ENCODE measurements at regions not wholly inside any gene's neighbourhood (a gene's known extent, or its start where the extent isn't known, plus 50 kb on each side); places are given as distances from the start of the nearest gene placed in this dataset.

DNA sequence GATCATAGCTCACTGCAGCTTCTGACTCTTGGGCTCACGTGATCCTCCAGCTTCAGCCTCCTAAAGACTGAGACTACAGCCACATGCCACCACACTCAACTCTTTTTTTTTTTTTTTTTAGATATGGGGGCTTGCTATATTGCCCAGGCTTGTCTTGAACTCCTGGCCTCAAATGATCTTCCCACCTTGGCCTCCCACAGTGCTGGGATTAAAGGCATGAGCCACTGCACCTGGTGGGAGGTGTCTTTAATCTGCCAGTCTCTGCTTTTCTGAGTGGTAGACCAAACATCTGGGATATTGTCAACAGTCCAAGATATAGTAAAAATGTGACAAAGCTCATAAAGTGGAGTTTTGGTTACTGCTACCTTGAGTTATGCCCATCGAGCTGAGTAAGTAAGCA lies 104.9 kb upstream of the FOXP2 start:
- H3K4me3 ChIP-seq (ENCODE audit: low read depth, low read length) = no peak overlapping the region
- DNase-seq (ENCODE audit: low read depth) = no peak
- TF ChIP-seq, protein P1, sequence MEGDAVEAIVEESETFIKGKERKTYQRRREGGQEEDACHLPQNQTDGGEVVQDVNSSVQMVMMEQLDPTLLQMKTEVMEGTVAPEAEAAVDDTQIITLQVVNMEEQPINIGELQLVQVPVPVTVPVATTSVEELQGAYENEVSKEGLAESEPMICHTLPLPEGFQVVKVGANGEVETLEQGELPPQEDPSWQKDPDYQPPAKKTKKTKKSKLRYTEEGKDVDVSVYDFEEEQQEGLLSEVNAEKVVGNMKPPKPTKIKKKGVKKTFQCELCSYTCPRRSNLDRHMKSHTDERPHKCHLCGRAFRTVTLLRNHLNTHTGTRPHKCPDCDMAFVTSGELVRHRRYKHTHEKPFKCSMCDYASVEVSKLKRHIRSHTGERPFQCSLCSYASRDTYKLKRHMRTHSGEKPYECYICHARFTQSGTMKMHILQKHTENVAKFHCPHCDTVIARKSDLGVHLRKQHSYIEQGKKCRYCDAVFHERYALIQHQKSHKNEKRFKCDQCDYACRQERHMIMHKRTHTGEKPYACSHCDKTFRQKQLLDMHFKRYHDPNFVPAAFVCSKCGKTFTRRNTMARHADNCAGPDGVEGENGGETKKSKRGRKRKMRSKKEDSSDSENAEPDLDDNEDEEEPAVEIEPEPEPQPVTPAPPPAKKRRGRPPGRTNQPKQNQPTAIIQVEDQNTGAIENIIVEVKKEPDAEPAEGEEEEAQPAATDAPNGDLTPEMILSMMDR (conservative IDR thresholded peaks at IDR 0.05; ENCODE audit: low read depth, low read length) = no peak

DNA sequence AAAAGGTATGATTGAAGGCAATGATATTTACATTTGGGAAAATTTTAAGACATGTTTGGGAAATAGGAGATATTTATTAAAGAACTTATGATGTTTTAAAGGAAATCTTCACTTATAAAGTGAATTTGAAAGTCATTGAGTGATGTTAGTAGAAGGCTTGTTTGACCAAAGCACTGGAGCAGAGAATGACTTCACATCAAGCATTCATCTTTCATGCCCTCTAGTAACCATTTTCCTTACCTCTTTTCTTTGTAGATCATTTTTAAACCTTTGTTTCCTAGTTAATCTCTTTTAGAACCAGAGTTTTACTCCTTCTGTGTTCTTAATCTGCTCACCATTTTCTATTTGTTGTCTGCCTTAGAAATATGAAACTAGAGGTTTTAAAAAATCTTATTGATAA lies 111.3 kb upstream of the FOXP2 start:
- no peak overlapping the region for H3K4me3 ChIP-seq (ENCODE audit: low read depth, low read length)
- peak; percentile 50 for DNase-seq (ENCODE audit: low read depth)
- TF ChIP-seq, protein P1 (conservative IDR thresholded peaks at IDR 0.05; ENCODE audit: low read depth, low read length) = no peak

DNA sequence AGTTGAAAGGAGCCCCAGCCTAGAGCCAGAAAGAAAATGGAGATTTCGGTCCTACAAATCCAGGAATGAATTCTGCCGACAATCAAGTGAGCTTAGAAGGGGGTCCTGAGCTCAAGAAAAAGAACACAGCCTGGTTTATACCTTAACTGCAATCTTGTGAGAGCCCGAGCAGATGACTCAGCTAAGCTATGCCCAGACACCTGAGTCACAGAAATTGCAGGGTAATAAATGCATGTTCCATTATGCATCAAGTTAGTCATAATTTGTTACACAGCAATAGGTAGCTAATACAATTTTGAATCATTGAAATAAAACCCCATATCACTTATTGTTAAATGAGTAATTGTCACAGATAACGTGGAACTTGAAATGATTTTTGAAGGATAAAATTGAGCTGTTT lies 111.8 kb upstream of the FOXP2 start:
- no peak overlapping the region for H3K4me3 ChIP-seq (ENCODE audit: low read depth, low read length)
- DNase-seq (ENCODE audit: low read depth) = peak; percentile 62
- TF ChIP-seq, protein P1 (conservative IDR thresholded peaks at IDR 0.05; ENCODE audit: low read depth, low read length) = no peak

DNA sequence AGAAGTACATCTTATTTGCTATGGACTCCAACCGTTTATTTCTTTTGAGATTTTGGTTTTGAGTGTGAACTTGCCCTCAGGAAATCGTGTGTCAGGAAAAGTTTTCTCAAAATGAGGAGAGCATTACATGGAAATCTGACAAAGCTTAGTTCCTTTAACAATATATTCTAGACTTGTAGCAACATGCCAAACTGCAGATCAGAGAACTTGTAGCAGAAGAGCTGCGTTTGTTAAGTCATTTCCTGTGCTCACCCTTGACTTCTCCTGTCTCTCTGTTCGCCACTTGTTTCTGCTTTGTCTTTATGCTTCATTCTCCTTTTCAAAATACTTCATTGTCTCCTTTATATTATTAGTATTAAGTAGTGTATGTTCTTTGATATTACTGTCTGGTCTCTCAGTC lies 116.6 kb upstream of the FOXP2 start:
- no peak for DNase-seq (ENCODE audit: low read depth)
- no peak overlapping the region for H3K4me3 ChIP-seq (ENCODE audit: low read depth, low read length)
- TF ChIP-seq, protein P1 (conservative IDR thresholded peaks at IDR 0.05; ENCODE audit: low read depth, low read length) = no peak

DNA sequence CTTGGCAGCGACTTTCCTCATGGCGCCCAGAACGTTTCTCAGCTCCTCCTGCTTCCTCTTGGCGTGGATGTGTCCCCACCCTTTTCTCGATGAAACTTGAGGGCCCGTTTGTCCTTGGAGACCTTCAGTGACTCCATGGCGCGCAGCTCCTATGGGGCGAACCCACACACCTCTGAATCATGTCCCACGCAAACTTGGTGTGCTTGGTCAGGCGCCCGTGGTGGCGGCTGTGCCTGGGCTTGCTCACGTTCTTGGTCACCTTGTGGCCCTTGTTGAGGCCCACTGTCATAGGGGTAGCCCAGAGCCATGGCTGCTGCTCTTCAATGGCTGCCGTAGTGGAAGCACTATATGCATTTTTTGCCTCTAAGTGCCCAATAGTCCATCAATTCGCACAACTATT lies 117.5 kb upstream of the FOXP2 start:
- no peak overlapping the region for H3K4me3 ChIP-seq (ENCODE audit: low read depth, low read length)
- TF ChIP-seq, protein P1 (conservative IDR thresholded peaks at IDR 0.05; ENCODE audit: low read depth, low read length) = no peak
- DNase-seq (ENCODE audit: low read depth) = no peak

DNA sequence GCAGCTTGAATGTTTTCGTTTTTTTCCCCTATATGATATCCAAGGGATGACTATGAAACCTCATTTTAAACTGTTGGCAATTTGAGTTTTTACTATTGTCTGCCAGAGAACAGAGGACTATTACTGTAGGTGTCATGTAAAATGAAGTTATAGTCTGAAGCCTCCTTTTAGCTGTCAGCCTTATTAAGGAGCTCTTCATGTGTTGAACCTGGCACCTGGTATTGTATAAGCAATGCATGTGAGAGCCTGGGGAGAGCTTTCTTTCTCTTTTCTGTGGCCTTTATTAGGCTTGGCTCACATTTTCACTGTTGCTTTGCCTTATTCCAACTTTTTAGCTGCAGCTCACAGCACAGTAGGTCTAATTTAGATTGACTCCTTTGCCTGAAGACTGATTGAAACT lies 119.1 kb upstream of the FOXP2 start:
- H3K4me3 ChIP-seq (ENCODE audit: low read depth, low read length) = no peak overlapping the region
- TF ChIP-seq, protein P1 (conservative IDR thresholded peaks at IDR 0.05; ENCODE audit: low read depth, low read length) = no peak
- no peak for DNase-seq (ENCODE audit: low read depth)

DNA sequence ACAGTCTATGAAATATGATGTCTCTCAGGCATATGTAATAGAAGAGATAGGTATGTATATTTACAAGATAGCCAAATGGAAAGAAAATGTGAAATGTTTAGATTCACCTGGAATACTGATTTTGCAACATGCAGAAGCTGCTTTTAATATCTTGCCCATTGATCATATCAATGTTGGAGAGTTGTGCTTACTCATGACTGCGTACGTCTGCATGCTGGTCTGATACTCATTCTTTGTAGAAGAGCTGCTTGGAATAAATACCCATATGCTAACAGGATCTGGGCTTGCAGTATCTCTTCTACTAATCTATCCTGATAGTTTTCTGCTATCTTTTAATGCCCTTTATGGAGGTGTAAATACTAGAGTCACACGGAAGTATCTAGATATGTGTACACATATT lies 120.6 kb upstream of the FOXP2 start:
- TF ChIP-seq, protein P1 (conservative IDR thresholded peaks at IDR 0.05; ENCODE audit: low read depth, low read length) = no peak
- no peak for DNase-seq (ENCODE audit: low read depth)
- no peak overlapping the region for H3K4me3 ChIP-seq (ENCODE audit: low read depth, low read length)
